HG03064 (cell line): ENCODE measurements at regions not wholly inside any gene's neighbourhood (a gene's known extent, or its start where the extent isn't known, plus 50 kb on each side); places are given as distances from the start of the nearest gene placed in this dataset.
"Not testable (repeated sequence)": the region's sequence is repeated elsewhere in the genome, so short reads cannot be mapped to it uniquely, and the experiment has no call there.

Experiments
- ATAC-seq: cut with Tn5 transposase; IDR thresholded peaks from one replicate; pipeline ENCODE4 v1.9.1; 2021; ENCODE audit warnings: low read depth; ENCODE audit not compliant: unreplicated experiment

DNA sequence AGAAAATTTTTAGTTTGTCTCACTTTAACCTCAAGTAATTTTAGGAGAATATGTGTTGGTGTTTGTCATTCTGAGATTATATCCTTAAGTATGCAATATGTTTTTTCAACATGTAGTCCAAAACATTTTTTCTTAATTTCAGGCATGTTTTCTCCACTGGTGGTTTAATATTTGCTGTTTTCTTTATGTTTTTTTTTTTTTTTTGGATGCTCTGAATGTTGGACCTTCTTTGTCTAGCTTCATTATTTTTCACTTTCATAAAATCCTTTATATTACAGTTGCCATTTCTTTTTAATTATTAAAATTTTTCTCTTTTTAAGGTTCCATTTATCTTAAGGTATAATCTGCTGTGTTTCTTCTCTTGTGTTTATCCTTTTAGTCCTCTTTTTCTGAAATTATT lies 342.2 kb upstream of the DUSP10 start:
- no peak for ATAC-seq

GRCh38 chr1:222081859-222082258 lies 340.0 kb upstream of the DUSP10 start:
- no peak for ATAC-seq

DNA sequence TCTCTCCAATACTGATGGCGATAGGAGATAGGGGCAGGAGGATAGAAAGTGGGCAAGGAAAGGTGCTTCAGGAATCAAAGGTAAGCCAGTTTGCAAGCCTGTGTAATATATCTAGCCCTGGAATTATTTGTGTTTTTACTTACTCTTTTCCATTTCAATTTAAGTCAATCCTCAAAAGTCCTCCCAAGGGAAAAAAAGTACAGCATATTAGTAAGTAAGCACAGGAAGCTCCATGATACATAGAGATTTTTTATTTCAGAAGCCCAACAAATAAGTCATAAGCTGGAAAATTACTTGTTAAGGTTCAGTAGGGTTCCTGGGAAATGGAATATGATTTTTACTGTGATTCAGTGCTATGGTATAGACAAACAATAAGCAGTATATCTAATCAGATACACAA lies 337.7 kb upstream of the DUSP10 start:
- no peak for ATAC-seq

DNA sequence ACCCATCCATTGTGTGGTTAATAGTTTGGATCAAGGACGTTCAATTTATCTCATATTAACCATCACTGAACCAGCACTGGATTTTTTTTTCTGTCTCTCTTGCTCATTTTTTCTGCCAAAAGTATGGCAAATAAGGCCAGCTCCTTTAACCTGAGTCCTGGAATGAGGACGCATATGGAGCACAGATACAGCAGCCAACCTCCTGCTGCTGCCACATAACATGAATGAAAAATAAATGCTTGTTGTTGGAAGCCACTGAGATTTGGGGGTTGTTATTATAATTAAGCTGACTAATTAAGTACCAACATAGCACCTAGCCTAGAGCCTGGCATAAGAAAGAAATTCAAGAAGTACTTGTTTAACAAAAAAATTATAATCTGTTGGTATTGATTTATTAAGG lies 335.3 kb upstream of the DUSP10 start:
- ATAC-seq: no peak

- no peak for ATAC-seq
Measured at GRCh38 chr1:222074317-222074716, 332.4 kb upstream of the DUSP10 start.

GRCh38 chr1:222073307-222073995 lies 331.6 kb upstream of the DUSP10 start:
- ATAC-seq: no peak

DNA sequence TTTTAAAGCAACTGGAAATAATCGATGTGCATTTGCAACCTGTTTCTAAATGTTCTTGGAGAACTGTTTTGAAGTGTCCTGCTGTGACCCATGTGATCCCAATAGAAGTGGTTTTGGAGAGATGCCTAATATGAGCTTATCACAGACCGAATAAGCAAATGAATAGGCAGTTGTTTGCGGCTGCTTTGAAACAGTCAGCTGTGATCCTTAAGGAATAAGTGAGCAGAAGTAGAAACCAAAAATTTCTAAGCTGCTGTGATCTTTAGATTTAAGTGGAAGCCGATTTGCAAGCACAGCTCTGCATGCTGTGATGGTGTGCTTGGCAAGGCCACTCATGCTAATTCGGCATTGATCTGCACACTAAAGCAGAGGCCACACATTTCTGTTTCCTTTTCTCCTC lies 329.5 kb upstream of the DUSP10 start:
- no peak for ATAC-seq

DNA sequence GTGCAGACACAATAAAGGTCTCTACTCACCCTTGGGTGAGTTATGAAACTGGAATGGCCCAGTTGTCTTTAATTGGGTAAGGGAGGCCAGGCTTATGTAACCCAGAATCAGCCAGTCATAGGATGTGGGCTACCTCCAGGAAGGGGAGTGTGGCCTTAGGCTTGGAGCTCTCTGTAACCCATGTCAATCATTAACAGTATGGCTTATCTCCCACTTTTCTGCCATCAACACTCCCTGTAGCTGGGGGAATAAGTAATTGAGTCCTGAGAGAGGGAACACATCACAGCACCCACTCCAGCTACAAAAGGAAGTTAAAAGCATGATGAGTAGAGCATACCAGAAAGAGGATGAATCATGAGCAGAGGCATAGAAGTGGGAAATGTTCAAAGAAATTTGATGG lies 327.0 kb upstream of the DUSP10 start:
- no peak for ATAC-seq

DNA sequence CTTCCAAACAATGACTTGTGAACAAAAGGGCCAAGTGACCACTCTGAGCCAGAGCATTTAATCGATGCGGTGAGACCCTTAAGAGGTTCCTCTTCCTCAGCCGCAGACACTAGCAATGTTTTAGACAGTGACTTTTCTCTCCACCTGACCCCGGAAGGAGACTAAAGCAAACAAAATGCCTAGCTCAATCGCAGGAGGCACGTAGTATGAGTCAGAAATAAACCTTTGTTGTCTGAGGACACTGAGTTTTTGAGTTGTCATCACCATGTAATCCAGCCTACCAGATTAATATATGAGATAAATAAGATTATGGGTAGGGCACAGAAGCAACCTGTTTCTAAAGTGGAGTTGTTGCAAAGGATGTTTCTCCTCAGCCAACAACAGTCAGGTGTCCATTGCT lies 326.2 kb upstream of the DUSP10 start:
- ATAC-seq: no peak

DNA sequence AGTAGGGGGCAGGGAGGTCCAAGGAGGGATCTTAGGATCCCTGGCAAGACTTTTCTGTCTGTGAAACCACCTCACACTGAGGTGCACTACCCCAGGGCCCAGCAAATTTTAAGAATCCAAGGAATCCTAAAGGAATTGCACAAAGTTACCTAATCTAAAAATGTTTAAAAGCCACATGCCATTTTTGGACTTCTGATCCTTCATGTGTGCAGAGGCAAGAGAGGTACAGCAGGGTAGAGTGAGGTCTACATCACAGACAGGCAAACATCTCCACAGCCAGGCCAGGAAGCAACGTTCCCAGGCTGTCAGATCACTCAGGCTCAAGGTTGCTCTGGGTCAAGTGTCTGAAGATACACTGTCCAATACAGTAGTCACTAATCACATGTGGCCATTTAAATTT lies 324.6 kb upstream of the DUSP10 start:
- ATAC-seq: no peak

- ATAC-seq: no peak
Measured at GRCh38 chr1:222065234-222065633, 323.3 kb upstream of the DUSP10 start.

- ATAC-seq: no peak
Measured at GRCh38 chr1:222064388-222065211, 322.7 kb upstream of the DUSP10 start.

GRCh38 chr1:222062640-222063039 lies 320.8 kb upstream of the DUSP10 start:
- no peak for ATAC-seq

DNA sequence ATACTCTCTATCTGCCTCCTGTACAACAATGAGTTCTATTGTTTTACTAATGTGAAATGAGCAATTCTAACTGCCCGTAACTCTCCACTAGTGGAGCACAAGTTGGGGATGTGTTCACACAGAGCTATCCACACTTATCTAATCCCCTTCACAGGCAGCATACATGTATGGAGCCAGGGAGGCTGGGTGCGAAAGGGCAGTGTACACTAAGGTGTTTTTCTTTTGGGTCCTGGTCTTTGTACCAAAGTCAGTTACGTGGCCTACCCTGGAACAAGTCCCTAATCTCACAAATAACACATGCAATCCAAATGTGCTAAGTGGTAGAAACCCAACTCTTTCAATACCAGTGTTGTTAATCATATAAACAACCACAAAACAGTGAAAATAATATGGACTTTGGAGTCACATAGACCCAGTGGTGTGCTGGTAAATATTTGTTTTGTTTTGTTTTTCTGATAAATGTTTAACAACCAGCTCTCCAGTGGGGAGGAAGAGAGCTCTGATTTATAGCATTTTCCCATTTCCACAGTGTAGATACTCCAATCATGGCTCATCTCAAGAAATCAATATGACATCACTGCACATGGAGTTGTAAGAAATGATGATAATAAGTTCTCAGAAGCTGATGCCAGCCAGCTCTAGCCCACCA lies 319.9 kb upstream of the DUSP10 start:
- no peak for ATAC-seq

GRCh38 chr1:222060210-222060916 lies 318.5 kb upstream of the DUSP10 start:
- no peak for ATAC-seq

DNA sequence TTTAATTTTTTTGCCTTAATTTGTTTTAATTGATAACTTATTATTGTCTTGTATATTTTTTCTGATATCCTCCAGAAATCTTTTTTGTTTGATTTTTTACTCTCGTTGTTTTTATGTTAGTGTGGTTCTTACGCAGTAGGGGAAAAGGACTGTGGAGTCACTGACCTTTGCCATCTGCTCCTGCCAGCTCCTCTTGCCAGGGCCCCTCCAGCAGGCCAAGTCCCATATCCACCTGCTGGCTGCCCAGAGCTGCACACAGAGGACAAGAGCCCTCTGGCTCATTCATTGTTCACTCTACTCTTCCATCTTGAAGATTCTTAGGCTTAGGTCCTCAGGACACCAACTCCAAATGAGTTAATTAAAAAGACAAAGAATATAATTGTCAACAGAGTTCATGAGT lies 316.4 kb upstream of the DUSP10 start:
- no peak for ATAC-seq

GRCh38 chr1:222057162-222057561 lies 315.3 kb upstream of the DUSP10 start:
- ATAC-seq: no peak

GRCh38 chr1:222054416-222054815 lies 312.5 kb upstream of the DUSP10 start:
- ATAC-seq: no peak

GRCh38 chr1:222053790-222054294 lies 312.0 kb upstream of the DUSP10 start:
- no peak for ATAC-seq

DNA sequence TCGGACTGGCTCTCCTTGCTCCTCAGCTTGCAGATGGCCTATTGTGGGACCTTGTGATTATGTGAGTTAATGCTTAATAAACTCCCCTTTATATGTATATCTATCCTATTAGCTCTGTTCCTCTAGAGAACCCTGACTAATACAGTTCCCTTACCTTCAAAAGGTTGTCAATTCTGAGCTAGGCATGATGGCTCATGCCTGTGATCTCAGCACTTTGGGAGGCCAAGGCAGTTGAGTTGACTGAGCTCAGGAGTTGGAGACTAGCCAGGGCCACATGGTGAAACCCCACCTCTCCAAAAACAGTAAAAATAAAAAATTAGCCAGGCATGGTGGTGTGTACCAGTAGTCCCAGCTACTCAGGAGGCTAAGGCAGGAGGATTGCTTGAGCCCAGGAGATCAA lies 309.4 kb upstream of the DUSP10 start:
- ATAC-seq: not testable (repeated sequence)

- not testable (repeated sequence) for ATAC-seq
Measured at GRCh38 chr1:222049661-222050060, 307.8 kb upstream of the DUSP10 start.
